PC-9 (cell line): ENCODE measurements at regions not wholly inside any gene's neighbourhood (a gene's known extent, or its start where the extent isn't known, plus 50 kb on each side); places are given as distances from the start of the nearest gene placed in this dataset.

Experiments used
- BruUV-seq: library from RNA; stranded (reverse); fragments of 400-500 nt; replicated peaks from 2 replicates; lab custom pipeline; 2021; lab: Mats Ljungman, UMichigan
- CTCF ChIA-PET: fragments of 300-600 bp; sonication (Branson Sonifier 250); formaldehyde crosslinking; loops from one replicate; lab custom pipeline; 2022; ENCODE audit warnings: antibody characterized with exemption; lab: Charles Lee
- POLR2A ChIA-PET: fragments of 300-600 bp; sonication (Branson Sonifier 250); formaldehyde crosslinking; loops from one replicate; lab custom pipeline; 2022; ENCODE audit warnings: antibody characterized with exemption; ENCODE audit not compliant: unreplicated experiment; lab: Charles Lee
- DNase-seq, 2 experiments: peaks; one replicate each; pipeline versions ENCODE4 v3.0.0 to v3.0.0-alpha.2; 2015 to 2022; ENCODE audit warnings: mixed read lengths in 1 of 2
- H2AFZ ChIP-seq: fragments of 200-600 bp; sonication (generic); 2 replicates; pipeline ENCODE4 v1.8.1; 2017; ENCODE audit warnings: antibody characterized with exemption
- H3F3A ChIP-seq: fragments of 200-600 bp; sonication (generic); 2 replicates; pipeline ENCODE4 v1.8.1; 2017; ENCODE audit warnings: antibody characterized with exemption, mild to moderate bottlenecking, low read depth; ENCODE audit not compliant: insufficient read depth
- H3K27ac ChIP-seq: fragments of 200-600 bp; sonication (generic); 2 replicates; pipeline ENCODE4 v1.6.1; 2016; ENCODE audit warnings: mixed run types
- H3K27me3 ChIP-seq: fragments of 200-600 bp; sonication (generic); 2 replicates; pipeline ENCODE4 v1.6.1; 2016; ENCODE audit warnings: low read depth, mixed run types; ENCODE audit not compliant: insufficient read depth
- H3K36me3 ChIP-seq: fragments of 200-600 bp; sonication (generic); 2 replicates; pipeline ENCODE4 v1.6.1; 2016; ENCODE audit warnings: low read depth, mixed run types
- H3K4me1 ChIP-seq: fragments of 200-600 bp; sonication (generic); replicated peaks from 2 replicates; pipeline ENCODE4 v1.6.1; 2016; ENCODE audit warnings: mixed run types; ENCODE audit not compliant: insufficient read depth
- H3K4me2 ChIP-seq: fragments of 200-600 bp; sonication (generic); 2 replicates; pipeline ENCODE4 v1.6.1; 2017; ENCODE audit warnings: mixed run types
- H3K4me3 ChIP-seq: fragments of 200-600 bp; sonication (generic); 2 replicates; pipeline ENCODE4 v1.6.1; 2016; ENCODE audit warnings: mixed run types
- H3K79me2 ChIP-seq: fragments of 200-600 bp; sonication (generic); 2 replicates; pipeline ENCODE4 v1.6.1; 2017; ENCODE audit warnings: low read depth, mixed run types
- H3K9me2 ChIP-seq: fragments of 200-600 bp; sonication (generic); 2 replicates; pipeline ENCODE4 v1.8.1; 2017; ENCODE audit warnings: mild to moderate bottlenecking; ENCODE audit not compliant: insufficient read depth
- H3K9me3 ChIP-seq: fragments of 200-600 bp; sonication (generic); 2 replicates; pipeline ENCODE4 v1.8.1; 2016; ENCODE audit warnings: low read depth; ENCODE audit not compliant: insufficient read depth
- H4K20me1 ChIP-seq: fragments of 200-600 bp; sonication (generic); 2 replicates; pipeline ENCODE4 v1.8.1; 2017; ENCODE audit not compliant: insufficient read depth
- CTCF ChIP-seq: fragments of 200-600 bp; sonication (generic); conservative IDR thresholded peaks from 2 replicates; pipeline ENCODE4 v1.6.1; 2017; ENCODE audit warnings: mixed run types, antibody characterized with exemption, mild to moderate bottlenecking, moderate library complexity
- EZH2 ChIP-seq: fragments of 200-600 bp; sonication (generic); IDR thresholded peaks from 2 replicates; pipeline ENCODE4 v1.8.0; 2017; ENCODE audit warnings: antibody characterized with exemption, low read depth
- intact Hi-C: fragments of 100-400 bp; cut with micrococcal nuclease; formaldehyde crosslinking; loops from one replicate; pipeline ENCODE4 v1.10.0; 2022; ENCODE audit not compliant: unreplicated experiment

GRCh38 chr17:34699181-34699580 lies 119.8 kb downstream of the TMEM132E start:
- TF ChIP-seq CTCF (no peak), EZH2 (no peak)
- ChIA-PET CTCF (no interaction called here), POLR2A (no interaction called here)
- no peaks in the 10 kb centered on the region for H3F3A ChIP-seq
- DNase-seq, result no peak
- H4K20me1 ChIP-seq, result no peaks in the 10 kb centered on the region
- intact Hi-C loops, result no loop called here
- no TSS peak for BruUV-seq
- H2AFZ ChIP-seq, result no peak overlapping the region
- no peak overlapping the region for H3K4me2 ChIP-seq
- no peaks in the 10 kb centered on the region for H3K4me1 ChIP-seq
- no peaks in the 10 kb centered on the region for H3K9me2 ChIP-seq
- H3K79me2 ChIP-seq, result no peaks in the 10 kb centered on the region
- no peak overlapping the region for H3K4me3 ChIP-seq
- no peaks in the 10 kb centered on the region for H3K9me3 ChIP-seq
- no peaks in the 10 kb centered on the region for H3K36me3 ChIP-seq
- H3K27me3 ChIP-seq, result peaks cover 22% of the 10 kb centered on the region; the same call in 1 of the 2 replicates
- H3K27ac ChIP-seq, result no peak overlapping the region

- Histone ChIP-seq H3K4me1 (no peaks in the 10 kb centered on the region), H3K79me2 (no peaks in the 10 kb centered on the region), H3K9me3 (no peaks in the 10 kb centered on the region), H3K9me2 (no peaks in the 10 kb centered on the region), H2AFZ (no peak overlapping the region), H3K27ac (no peak overlapping the region), H3K27me3 (peaks cover 6% of the 10 kb centered on the region; the same call in 1 of the 2 replicates), H3K4me2 (no peak overlapping the region), H3K36me3 (no peaks in the 10 kb centered on the region), H4K20me1 (no peaks in the 10 kb centered on the region), H3F3A (no peaks in the 10 kb centered on the region), H3K4me3 (no peak overlapping the region)
- intact Hi-C loops, result no loop called here
- TF ChIP-seq EZH2, result no peak
- no peak for TF ChIP-seq CTCF
- BruUV-seq, result no TSS peak
- POLR2A ChIA-PET, result no interaction called here
- CTCF ChIA-PET, result no interaction called here
- DNase-seq, result no peak
These were observed 113.5 kb downstream of the TMEM132E start for GRCh38 chr17:34692920-34693319.
